ENCODE measurements at regions not wholly inside any gene's neighbourhood (a gene's known extent, or its start where the extent isn't known, plus 50 kb on each side); places are given as distances from the start of the nearest gene placed in this dataset.

GRCh38 chr5:167802755-167803431, 488.6 kb upstream of the WWC1 start:
- no peak for TF ChIP-seq RARB (CRISPR knock-in tag; IDR thresholded peaks at IDR 0.05)
- TF ChIP-seq ZNF565 (CRISPR knock-in tag; conservative IDR thresholded peaks at IDR 0.05; ENCODE audit: low read depth) = no peak
- TF ChIP-seq ZNF70 (CRISPR knock-in tag; IDR thresholded peaks at IDR 0.05) = no peak
- no peak for TF ChIP-seq BACH2 (CRISPR knock-in tag; IDR thresholded peaks at IDR 0.05; ENCODE audit: borderline replicate concordance)
- no peak for TF ChIP-seq ZFP30 (CRISPR knock-in tag; IDR thresholded peaks at IDR 0.05)
- no peak for TF ChIP-seq TCF4 (CRISPR knock-in tag; IDR thresholded peaks at IDR 0.05; ENCODE audit: borderline replicate concordance)
- no peak for TF ChIP-seq ZNF8 (CRISPR knock-in tag; IDR thresholded peaks at IDR 0.05)
- no peak for TF ChIP-seq POU6F1 (CRISPR knock-in tag; IDR thresholded peaks at IDR 0.05; ENCODE audit: borderline replicate concordance, low read depth)
- TF ChIP-seq CSDC2 (CRISPR knock-in tag; IDR thresholded peaks at IDR 0.05) = no peak
- no peak for TF ChIP-seq ESRRG (CRISPR knock-in tag; IDR thresholded peaks at IDR 0.05)
- TF ChIP-seq PATZ1 (CRISPR knock-in tag; IDR thresholded peaks at IDR 0.05; ENCODE audit: borderline replicate concordance) = no peak
- TF ChIP-seq TSHZ2 (CRISPR knock-in tag; IDR thresholded peaks at IDR 0.05) = no peak
- TF ChIP-seq ZC3H10 (CRISPR knock-in tag; IDR thresholded peaks at IDR 0.05) = no peak
- no peak for TF ChIP-seq OSR1 (CRISPR knock-in tag; IDR thresholded peaks at IDR 0.05)

Measured in SK-N-SH treated with all-trans-retinoic acid at 6 μM for 48 hours (cell line).